Transverse colon (tissue), 4 donors: ENCODE measurements at regions not wholly inside any gene's neighbourhood (a gene's known extent, or its start where the extent isn't known, plus 50 kb on each side); places are given as distances from the start of the nearest gene placed in this dataset.

Experiments used
- DNase-seq: peaks from one replicate; pipeline ENCODE4 v3.0.0-alpha.2; 2019
- H3K27ac ChIP-seq, 4 donors: fragments of 200-600 bp; sonication (generic); 2 replicates each; pipeline ENCODE4 v1.5.1; 2016 to 2018; ENCODE audit warnings: inconsistent platforms in 4 of 4
- H3K27me3 ChIP-seq: fragments of 200-600 bp; sonication (generic); 2 replicates; pipeline ENCODE4 v1.5.1; 2017; ENCODE audit warnings: inconsistent platforms
- H3K36me3 ChIP-seq, 4 donors: fragments of 200-600 bp; sonication (generic); 2 replicates each; pipeline ENCODE4 v1.5.1; 2017 to 2019; ENCODE audit warnings: inconsistent platforms in 4 of 4
- H3K4me1 ChIP-seq, 4 donors: fragments of 200-600 bp; sonication (generic); 2 replicates each; pipeline ENCODE4 v1.5.1; 2017 to 2020; ENCODE audit warnings: inconsistent platforms in 4 of 4
- H3K4me3 ChIP-seq, 4 donors: fragments of 200-600 bp; sonication (generic); 1 replicate in 1 of 4; 2 replicates in 3 of 4; pipeline versions ENCODE4 v1.5.1 to v1.6.1; 2017 to 2019; ENCODE audit warnings: inconsistent platforms in 4 of 4
- H3K9me3 ChIP-seq, 2 donors: fragments of 200-600 bp; sonication (generic); 2 replicates each; pipeline ENCODE4 v1.5.1; 2017 to 2019; ENCODE audit warnings: inconsistent platforms in 2 of 2
- CTCF ChIP-seq, 5 experiments: fragments of 200-600 bp in 3 of 5; fragments of 450-650 bp in 2 of 5; sonication (generic) in 3 of 5; IDR thresholded peaks; 1 replicate in 2 of 5; 2 replicates in 3 of 5; pipeline ENCODE4 v1.5.1; 2016 to 2017; ENCODE audit warnings: antibody characterized with exemption in 5 of 5, inconsistent platforms in 3 of 5, mild to moderate bottlenecking in 2 of 5, moderate library complexity in 1 of 5
- EP300 ChIP-seq: sonication (generic); formaldehyde crosslinking; IDR thresholded peaks from one replicate; pipeline ENCODE4 v1.6.1; 2017; ENCODE audit warnings: antibody characterized with exemption, low read depth
- POLR2A ChIP-seq: fragments of 450-650 bp; IDR thresholded peaks from one replicate; pipeline ENCODE4 v1.6.1; 2016; ENCODE audit warnings: antibody characterized with exemption, mild to moderate bottlenecking, moderate library complexity
- POLR2AphosphoS5 ChIP-seq, 3 donors: sonication (generic); formaldehyde crosslinking; IDR thresholded peaks; one replicate each; pipeline ENCODE4 v1.6.1; 2016; ENCODE audit warnings: antibody characterized with exemption in 3 of 3
- WGBS, 2 donors: methylation state at CpG; one replicate each; pipeline ENCODE4 v1.1.5; 2018; ENCODE audit warnings: low coverage in 1 of 2; 5-methylcytosine and 5-hydroxymethylcytosine counted together
- in situ Hi-C, 4 donors: fragments of 200-750 bp; cut with MboI; loops; one replicate each; pipeline versions ENCODE4 v1.15.0 to v1.15.1; 2017; ENCODE audit warnings: low sequenced_read_pairs in 3 of 4, low pct_ligation_motif_present in 1 of 4, low pct_unique_long_range_greater_than_20kb in 1 of 4
- intact Hi-C: fragments of 100-400 bp; cut with DNase I; formaldehyde crosslinking; loops from one replicate; pipeline ENCODE4 v1.15.1; 2023; ENCODE audit warnings: low total_unique reads

- DNase-seq = no peak
- intact Hi-C loops (no loop called here), in situ Hi-C loops (no loop called here)
- no peaks in the 10 kb centered on the region for H3K36me3 ChIP-seq
- H3K4me3 ChIP-seq = no peak overlapping the region
- no peak for TF ChIP-seq POLR2A
- TF ChIP-seq POLR2AphosphoS5 (IDR thresholded peaks at IDR 0.05) = no peak
- H3K4me1 ChIP-seq = peaks cover 0 to 20% (median 2%) of the 10 kb centered on the region in 4 donors
- WGBS, 2 donors = 60 to 100% methylated on average over 1 to 3 of the region's 3 CpGs
- H3K27ac ChIP-seq = no peak overlapping the region
- no peaks in the 10 kb centered on the region for H3K9me3 ChIP-seq
- H3K27me3 ChIP-seq = no peaks in the 10 kb centered on the region
These were observed 250.8 kb downstream of the C4orf33 start for GRCh38 chr4:129346734-129347133.

- DNase-seq = no peak
- no peaks in the 10 kb centered on the region for H3K9me3 ChIP-seq
- WGBS, 2 donors = 58 to 66% methylated on average over 7 to 8 of the region's 8 CpGs
- H3K4me1 ChIP-seq = no peaks in the 10 kb centered on the region
- intact Hi-C loops = no loop called here
- no peak overlapping the region for H3K27ac ChIP-seq
- no peaks in the 10 kb centered on the region for H3K36me3 ChIP-seq
- TF ChIP-seq EP300 = no peak
- no peak for TF ChIP-seq POLR2A
- no peak for TF ChIP-seq POLR2AphosphoS5 (IDR thresholded peaks at IDR 0.05)
- no peak for TF ChIP-seq CTCF (IDR thresholded peaks at IDR 0.05)
- in situ Hi-C loops = no loop called here
- no peak overlapping the region for H3K4me3 ChIP-seq
- H3K27me3 ChIP-seq = no peaks in the 10 kb centered on the region
These were observed 255.1 kb downstream of the C4orf33 start for GRCh38 chr4:129350834-129351721.

GRCh38 chr4:129352480-129352879 is 256.5 kb downstream of the C4orf33 start:
- Histone ChIP-seq H3K4me1 (no peaks in the 10 kb centered on the region), H3K27ac (no peak overlapping the region), H3K27me3 (no peaks in the 10 kb centered on the region), H3K36me3 (no peaks in the 10 kb centered on the region), H3K4me3 (no peak overlapping the region), H3K9me3 (no peaks in the 10 kb centered on the region)
- no peak for DNase-seq
- WGBS, 2 donors = 65 to 84% methylated on average over 2 to 4 of the region's 4 CpGs
- no peak for TF ChIP-seq CTCF (IDR thresholded peaks at IDR 0.05)
- TF ChIP-seq EP300 = no peak
- TF ChIP-seq POLR2A = no peak
- intact Hi-C loops = no loop called here
- in situ Hi-C loops = no loop called here

- in situ Hi-C loops = no loop called here
- intact Hi-C loops = no loop called here
- no peak overlapping the region for H3K4me3 ChIP-seq
- TF ChIP-seq CTCF (IDR thresholded peaks at IDR 0.05) = no peak
- no peak for TF ChIP-seq POLR2A
- TF ChIP-seq POLR2AphosphoS5 (IDR thresholded peaks at IDR 0.05) = no peak
- TF ChIP-seq EP300 = no peak
- H3K36me3 ChIP-seq = no peaks in the 10 kb centered on the region
- 76 to 83% methylated on average over 1 of the region's 1 CpG for WGBS, 2 donors
- no peaks in the 10 kb centered on the region for H3K4me1 ChIP-seq
- no peak overlapping the region for H3K27ac ChIP-seq
- no peaks in the 10 kb centered on the region for H3K27me3 ChIP-seq
- no peak for DNase-seq
- no peaks in the 10 kb centered on the region for H3K9me3 ChIP-seq
These were observed 257.5 kb downstream of the C4orf33 start for GRCh38 chr4:129353490-129353889.
